ENCODE measurements at regions not wholly inside any gene's neighbourhood (a gene's known extent, or its start where the extent isn't known, plus 50 kb on each side); places are given as distances from the start of the nearest gene placed in this dataset.

- no peak overlapping the region for H3K27ac ChIP-seq
- no peaks in the 10 kb centered on the region for H3K36me3 ChIP-seq
- H3K9me3 ChIP-seq = no peaks in the 10 kb centered on the region
- ATAC-seq (ENCODE audit: insufficient number of reproducible peaks, low FRiP score, low read depth) (no peak), DNase-seq (ENCODE audit: low spot score) (no peak)
- H3K4me1 ChIP-seq (ENCODE audit: control insufficient read depth in 1 of 2, low read depth in 2 of 2) = no peaks in the 10 kb centered on the region
- no peaks in the 10 kb centered on the region for H3K27me3 ChIP-seq (replicated peaks; ENCODE audit: insufficient read depth)
- no peak overlapping the region for H3K4me3 ChIP-seq
- no peak for TF ChIP-seq CTCF (IDR thresholded peaks at IDR 0.05)
Observed at GRCh38 chr18:24727685-24728084, 267.2 kb downstream of the HRH4 start.

- no peaks in the 10 kb centered on the region for H3K36me3 ChIP-seq
- H3K27me3 ChIP-seq (replicated peaks; ENCODE audit: insufficient read depth) = no peaks in the 10 kb centered on the region
- no peak overlapping the region for H3K4me3 ChIP-seq
- H3K4me1 ChIP-seq (ENCODE audit: control insufficient read depth in 1 of 2, low read depth in 2 of 2) = no peaks in the 10 kb centered on the region
- no peaks in the 10 kb centered on the region for H3K9me3 ChIP-seq
- no peak for TF ChIP-seq CTCF (IDR thresholded peaks at IDR 0.05)
- H3K27ac ChIP-seq = no peak overlapping the region
- no peak for DNase-seq (ENCODE audit: low spot score)
- ATAC-seq (ENCODE audit: insufficient number of reproducible peaks, low FRiP score, low read depth) = no peak
Observed at GRCh38 chr18:24731158-24731557, 270.7 kb downstream of the HRH4 start.

GRCh38 chr18:24731981-24732380 lies 271.5 kb downstream of the HRH4 start:
- no peaks in the 10 kb centered on the region for H3K27me3 ChIP-seq (replicated peaks; ENCODE audit: insufficient read depth)
- no peak overlapping the region for H3K4me3 ChIP-seq
- no peak for ATAC-seq (ENCODE audit: insufficient number of reproducible peaks, low FRiP score, low read depth)
- DNase-seq (ENCODE audit: low spot score) = no peak
- peaks cover 0 to 3% of the 10 kb centered on the region in 2 donors for H3K4me1 ChIP-seq (ENCODE audit: control insufficient read depth in 1 of 2, low read depth in 2 of 2)
- H3K36me3 ChIP-seq = no peaks in the 10 kb centered on the region
- no peak for TF ChIP-seq CTCF (IDR thresholded peaks at IDR 0.05)
- no peaks in the 10 kb centered on the region for H3K9me3 ChIP-seq
- no peak overlapping the region for H3K27ac ChIP-seq

GRCh38 chr18:24734058-24734457 lies 273.6 kb downstream of the HRH4 start:
- H3K36me3 ChIP-seq = no peaks in the 10 kb centered on the region
- ATAC-seq (ENCODE audit: insufficient number of reproducible peaks, low FRiP score, low read depth) (no peak), DNase-seq (ENCODE audit: low spot score) (no peak)

GRCh38 chr18:24735624-24736231 lies 275.3 kb downstream of the HRH4 start:
- H3K27ac ChIP-seq = no peak overlapping the region
- no peak for ATAC-seq (ENCODE audit: insufficient number of reproducible peaks, low FRiP score, low read depth)
- peaks cover 0 to 3% of the 10 kb centered on the region in 2 donors for H3K4me1 ChIP-seq (ENCODE audit: control insufficient read depth in 1 of 2, low read depth in 2 of 2)
- no peak for TF ChIP-seq CTCF (IDR thresholded peaks at IDR 0.05)
- H3K36me3 ChIP-seq = no peaks in the 10 kb centered on the region
- no peak overlapping the region for H3K4me3 ChIP-seq
- no peaks in the 10 kb centered on the region for H3K27me3 ChIP-seq (replicated peaks; ENCODE audit: insufficient read depth)
- H3K9me3 ChIP-seq = no peaks in the 10 kb centered on the region
- DNase-seq (ENCODE audit: low spot score) = no peak

More at GRCh38 chr18:24734058-24734457, 273.6 kb downstream of the HRH4 start:
- Histone ChIP-seq H3K4me1 (ENCODE audit: control insufficient read depth in 1 of 2, low read depth in 2 of 2) (peaks cover 0 to 3% of the 10 kb centered on the region in 2 donors), H3K4me3 (no peak overlapping the region), H3K27me3 (replicated peaks; ENCODE audit: insufficient read depth) (no peaks in the 10 kb centered on the region), H3K9me3 (no peaks in the 10 kb centered on the region), H3K27ac (no peak overlapping the region)
- TF ChIP-seq CTCF (IDR thresholded peaks at IDR 0.05) = no peak

All from thoracic aorta (tissue), 2 donors.